ENCODE measurements at regions not wholly inside any gene's neighbourhood (a gene's known extent, or its start where the extent isn't known, plus 50 kb on each side); places are given as distances from the start of the nearest gene placed in this dataset.
"Not testable (repeated sequence)": the region's sequence is repeated elsewhere in the genome, so short reads cannot be mapped to it uniquely, and the experiment has no call there.

DNA sequence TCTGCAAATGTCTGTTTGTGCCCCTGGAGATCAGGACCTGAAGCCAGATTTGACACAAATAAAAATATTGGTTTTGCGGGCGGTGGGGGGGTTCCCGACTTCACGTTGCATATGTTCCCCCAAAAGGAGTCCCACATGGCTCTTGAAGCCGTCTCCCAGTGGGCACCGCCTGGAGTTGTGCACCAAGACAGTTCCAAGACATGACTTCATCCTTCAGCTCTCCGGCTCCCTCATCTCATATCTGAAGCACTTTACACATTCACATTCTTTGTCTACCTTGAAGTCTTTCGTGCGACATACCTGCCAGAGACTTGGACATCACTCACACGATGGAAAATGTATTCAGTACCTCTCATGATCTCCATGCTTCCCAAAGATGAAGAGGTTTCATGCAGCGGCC is 362.8 kb upstream of the FOXK1 start:
- no peak for FAIRE-seq

DNA sequence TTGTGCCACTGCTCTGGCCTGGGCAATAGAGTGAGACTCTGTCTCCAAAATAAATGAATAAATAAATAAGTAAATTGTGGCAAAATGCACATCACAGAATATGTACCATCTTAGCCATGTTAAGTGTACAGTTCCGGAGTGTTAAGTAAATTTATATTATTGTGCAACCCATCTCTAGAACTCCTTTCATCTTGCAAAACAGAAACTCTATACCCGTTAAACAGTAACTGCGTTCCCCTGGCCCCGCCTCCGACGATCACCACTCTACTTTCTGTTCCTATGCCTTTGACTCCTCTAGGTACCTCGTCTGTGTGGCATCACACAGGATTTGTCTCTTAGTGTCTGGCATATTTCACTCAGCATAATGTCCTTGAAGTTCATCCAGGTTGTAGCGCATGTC is 356.4 kb upstream of the FOXK1 start:
- no peak for FAIRE-seq

DNA sequence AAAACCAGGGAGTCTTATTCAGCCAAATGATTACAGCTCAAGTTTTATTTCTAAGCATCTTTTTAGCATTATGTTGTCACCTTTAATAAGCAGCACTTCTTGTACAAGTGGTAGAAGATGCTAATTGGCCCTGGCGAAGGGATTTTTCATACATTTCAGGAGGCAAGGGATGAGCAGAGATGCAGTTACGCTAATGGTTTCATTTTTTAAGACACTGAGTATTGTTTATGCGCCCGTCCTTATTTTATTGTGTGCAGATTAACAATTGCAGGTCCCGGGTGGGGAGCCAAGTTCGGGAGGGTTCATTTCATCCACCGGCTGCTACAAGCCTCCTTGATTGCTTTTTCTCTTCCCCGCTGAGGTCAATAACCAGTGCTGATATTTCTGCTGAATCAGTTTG is 350.4 kb upstream of the FOXK1 start:
- no peak for FAIRE-seq

DNA sequence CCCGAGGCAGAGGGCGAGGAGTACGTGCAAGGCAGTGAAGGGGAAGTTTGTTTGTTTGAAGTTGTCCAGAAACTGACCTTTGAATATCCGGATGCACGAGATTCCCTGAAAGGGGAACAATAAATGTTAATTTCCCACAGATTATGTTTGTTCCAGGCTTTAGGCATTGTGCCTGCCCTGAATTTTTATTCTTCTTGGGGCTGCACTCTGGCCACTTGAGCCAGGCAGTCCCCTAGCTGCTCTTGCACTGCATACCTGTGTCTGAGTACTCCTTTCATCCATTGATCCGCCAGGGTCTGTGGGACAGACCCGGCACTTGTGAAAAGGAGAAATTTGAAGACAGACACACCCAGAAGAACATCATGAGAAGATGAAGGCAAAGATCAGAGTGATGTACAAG is 343.5 kb upstream of the FOXK1 start:
- no peak for FAIRE-seq

DNA sequence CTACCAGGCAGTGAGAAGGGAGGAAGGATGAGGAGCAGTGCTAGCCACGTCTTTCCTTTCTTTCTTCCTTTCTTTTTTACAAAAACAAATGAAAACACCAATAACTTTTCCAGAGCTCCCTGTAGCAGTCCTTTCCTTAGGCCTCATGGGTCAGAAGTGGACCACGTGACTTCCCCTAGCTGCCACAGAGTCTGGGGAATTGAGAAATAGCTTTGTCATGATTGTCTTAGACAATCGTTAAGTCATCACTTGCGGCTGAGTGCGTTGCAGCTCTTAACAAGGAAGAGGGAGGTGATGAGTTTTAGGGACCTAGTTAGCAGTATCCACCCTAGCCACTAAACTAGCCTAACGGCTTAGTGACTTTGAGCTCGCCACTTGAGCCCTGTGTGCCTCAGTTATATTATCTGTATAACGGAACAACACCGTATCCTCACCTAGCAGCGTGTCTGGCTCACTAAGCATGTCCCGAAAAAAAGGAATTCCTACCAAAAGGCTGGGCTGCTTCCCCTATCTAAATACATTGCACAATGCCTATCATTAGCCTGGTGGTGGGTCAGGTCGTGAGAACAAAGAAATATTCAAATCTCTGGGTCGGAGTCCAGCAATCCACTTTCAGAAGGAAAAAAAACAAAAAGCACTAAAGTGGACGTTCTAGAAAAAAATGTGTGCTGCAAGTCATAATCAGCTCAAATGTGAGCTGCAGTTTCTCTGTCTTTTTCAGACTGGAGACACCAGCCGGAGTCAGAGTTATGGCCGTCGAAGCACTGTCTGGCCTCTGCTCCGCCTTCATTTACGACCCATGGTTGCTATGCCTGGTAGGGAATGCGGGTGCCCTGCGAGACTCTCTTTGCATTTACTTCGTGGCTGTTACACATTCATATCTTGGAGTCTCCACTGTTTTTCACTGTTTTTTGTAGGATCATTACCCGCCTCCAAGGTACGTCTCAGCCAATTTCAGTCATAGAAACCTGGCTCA is 338.5 kb upstream of the FOXK1 start:
- FAIRE-seq: no peak

DNA sequence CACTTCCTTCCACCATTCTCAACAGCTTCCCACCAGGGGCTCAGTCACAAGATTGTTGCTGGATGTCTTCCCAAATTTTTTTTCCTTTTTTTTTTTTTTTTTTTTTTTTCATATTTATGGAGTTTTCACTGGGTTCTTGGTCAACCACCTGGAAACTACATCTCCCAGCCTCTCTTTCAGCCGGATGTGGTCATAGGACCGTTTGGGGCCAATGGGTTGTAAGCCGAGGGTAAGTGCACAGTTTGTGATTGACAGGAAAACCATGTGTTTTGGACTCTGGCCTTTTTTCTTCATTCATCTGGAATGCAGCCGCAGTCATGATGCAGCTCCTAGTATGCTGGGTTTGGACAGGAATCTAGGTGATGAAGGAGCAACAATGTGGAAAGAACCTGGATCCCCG is 337.1 kb upstream of the FOXK1 start:
- no peak for FAIRE-seq

DNA sequence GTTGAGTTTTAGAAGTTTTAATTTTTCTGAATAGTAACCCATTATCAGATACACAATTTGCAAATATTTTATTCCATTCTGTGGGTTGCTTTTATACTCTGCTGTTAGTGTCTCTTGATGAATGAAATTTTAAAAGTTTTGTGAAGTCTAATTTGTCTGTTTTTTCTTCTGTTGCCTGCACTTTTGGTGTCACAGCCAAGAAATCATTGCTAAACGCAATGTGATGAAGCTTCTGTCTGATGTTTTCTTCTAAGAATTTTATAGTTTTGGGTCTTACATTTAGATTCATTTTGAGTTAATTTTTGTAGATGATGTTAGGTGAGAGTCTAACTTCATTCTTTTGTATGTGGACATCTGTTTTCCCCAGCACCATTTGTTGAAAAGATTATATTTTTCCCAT is 330.0 kb upstream of the FOXK1 start:
- FAIRE-seq: no peak

DNA sequence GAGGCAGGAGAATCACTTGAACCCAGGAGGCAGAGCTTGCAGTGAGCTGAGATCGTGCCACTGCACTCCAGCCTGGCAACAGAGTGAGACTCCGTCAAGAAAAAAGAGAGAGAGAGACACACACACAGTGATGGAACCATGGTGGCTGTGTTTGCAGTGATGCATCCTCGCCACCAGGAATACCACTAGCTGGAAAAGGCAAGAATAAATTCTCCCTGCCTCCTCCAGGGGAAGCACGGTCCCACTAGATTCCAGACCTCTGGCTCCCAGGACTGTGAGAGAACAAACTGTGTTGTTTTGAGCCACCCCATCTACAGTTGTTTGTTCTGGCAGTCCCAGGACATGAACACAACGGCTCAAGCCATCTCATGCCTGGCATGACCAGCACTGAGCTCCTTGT is 320.3 kb upstream of the FOXK1 start:
- FAIRE-seq: no peak

DNA sequence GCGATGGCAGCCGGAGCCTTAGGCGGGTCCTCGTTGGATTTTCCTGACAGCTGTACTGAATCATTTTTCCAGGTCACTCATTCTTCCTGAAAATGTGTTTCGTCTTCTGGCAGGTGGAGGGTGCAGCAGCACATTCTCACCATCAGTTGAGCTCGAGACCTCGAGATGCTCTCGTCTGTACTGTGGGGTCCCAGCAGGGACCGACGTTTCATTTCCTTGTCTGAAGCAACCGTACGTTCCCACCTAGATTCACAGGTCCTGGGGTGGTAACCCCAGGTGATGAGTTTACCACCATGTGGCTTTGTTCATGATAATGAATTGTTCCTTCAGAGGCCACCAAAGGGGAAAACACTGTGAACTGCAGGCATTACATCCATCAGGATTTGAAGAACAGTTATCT is 298.5 kb upstream of the FOXK1 start:
- no peak for FAIRE-seq

DNA sequence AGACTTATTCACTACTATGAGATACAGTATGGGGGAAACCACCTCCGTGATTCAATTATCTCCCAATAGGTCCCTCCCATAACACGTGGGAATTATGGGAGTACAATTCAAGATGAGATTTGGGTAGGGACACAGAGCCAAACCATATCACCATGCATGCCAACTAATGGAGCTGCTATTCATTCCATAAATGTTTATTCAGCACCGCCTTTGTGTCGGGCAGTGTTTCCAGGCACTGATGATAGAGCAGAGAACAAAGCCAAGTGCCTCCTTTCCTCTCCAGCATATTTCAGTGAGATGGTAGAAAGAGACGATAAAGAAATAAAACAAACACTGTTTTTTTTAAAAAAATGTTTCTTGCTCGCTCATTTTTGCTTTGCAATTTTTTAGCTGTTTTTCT is 295.9 kb upstream of the FOXK1 start:
- FAIRE-seq: no peak

DNA sequence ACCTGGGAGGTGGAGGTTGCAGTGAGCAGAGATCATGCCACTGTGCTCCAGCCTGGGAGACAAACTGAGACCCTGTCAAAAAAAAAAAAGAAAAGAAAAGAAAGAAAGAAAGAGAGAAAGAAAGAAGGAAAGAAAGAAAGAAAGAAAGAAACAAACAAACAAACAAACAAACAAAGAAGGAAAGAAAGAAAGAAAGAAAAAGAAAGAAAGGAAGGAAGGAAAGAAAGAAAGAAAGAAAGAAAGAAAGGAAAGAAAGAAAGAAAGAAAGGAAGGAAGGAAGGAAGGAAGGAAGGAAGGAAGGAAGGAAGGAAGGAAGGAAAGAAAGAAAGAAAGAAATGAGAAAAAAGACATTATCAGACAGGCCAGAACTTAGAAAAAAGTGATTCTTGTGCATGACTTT is 291.0 kb upstream of the FOXK1 start:
- FAIRE-seq: not testable (repeated sequence)

DNA sequence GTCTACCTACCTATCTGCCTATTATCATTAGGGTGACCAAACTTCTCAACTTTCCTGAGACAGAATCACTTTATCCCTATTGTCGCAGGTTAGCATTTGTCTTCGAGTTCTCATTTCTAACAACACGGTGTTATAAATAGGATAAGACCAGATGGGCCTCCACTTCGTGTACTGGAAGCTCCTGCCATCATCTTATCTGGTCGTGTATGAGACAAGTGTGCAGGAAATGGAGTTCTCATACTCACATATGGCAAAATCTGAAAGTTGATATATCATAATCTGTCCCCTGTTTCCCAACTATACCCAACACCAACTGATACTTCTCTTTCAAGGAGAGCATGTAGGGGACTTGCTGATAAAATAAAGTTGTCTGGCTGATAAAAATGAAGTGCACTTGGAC is 287.4 kb upstream of the FOXK1 start:
- no peak for FAIRE-seq

DNA sequence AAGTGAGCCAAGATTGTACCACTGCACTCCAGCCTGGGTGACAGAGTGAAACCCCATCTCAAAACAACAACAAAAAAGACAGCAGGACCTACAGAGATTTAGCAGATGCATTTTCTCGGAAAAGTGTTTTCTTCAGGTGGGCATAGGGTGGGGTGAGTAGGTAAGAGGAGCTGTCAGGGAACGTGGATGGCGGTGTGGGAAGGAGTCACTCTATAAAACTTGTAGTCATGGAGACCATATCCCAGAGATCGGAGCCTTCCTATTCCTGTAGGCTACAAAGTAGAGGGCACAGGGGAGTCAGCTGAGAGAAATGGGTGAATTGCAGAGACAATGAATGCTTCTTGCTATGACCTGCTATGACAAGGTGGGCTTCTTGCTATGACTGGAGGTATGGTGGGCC is 283.0 kb upstream of the FOXK1 start:
- FAIRE-seq: no peak

DNA sequence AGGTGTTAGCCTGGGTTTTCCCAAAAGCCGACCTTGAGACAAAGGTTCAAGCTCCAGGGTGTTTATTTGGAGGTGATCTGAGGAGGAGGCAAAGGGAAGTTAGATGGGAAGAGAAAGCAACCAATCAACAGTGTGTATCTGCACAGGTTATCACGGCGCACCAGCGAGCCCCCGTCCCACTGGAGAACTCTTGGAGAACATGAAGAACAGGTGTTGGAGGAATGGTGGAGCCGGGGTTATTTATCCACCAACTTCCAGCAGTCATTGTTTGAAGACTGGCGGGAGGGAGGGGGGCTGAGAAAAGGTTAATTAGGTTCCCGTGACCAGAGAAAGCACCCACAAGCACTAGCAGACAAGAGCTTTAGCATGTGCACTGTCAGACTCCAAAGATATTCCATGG is 282.5 kb upstream of the FOXK1 start:
- FAIRE-seq: no peak

DNA sequence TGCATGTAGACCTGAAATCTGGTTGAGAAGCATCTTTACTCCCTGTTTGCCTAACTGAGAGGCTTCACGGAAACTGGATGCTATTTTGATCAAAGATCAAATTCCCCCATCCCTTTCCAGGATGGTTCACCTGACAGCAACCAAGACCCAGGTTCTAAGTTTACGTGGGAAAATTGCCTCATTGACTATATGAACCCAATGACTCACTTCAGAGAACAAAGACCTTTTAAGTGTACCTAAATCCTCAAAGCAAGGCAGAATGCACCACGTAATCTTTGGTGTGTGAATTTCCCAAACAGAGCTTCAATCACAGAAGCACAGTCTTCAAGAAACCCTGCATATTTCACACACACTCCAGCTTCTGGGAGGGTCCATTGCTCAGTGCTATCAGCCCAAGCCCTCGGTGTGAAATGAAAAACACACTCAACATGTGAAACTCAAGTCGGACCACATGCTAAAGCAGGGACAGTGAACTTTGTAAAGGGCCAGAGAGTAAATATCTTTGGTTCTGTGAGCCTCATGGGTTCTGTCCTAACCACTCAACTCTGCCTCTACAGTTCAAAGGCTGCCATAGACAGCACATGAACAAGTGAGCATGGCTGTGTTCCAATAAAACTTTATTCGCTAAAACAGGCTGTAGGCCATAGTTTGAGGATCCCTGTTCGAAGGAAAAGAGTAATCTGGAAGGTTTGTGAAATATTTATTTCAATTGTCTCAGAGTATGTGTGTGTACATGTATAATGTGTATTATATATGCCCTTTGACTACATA is 275.6 kb upstream of the FOXK1 start:
- FAIRE-seq: no peak

DNA sequence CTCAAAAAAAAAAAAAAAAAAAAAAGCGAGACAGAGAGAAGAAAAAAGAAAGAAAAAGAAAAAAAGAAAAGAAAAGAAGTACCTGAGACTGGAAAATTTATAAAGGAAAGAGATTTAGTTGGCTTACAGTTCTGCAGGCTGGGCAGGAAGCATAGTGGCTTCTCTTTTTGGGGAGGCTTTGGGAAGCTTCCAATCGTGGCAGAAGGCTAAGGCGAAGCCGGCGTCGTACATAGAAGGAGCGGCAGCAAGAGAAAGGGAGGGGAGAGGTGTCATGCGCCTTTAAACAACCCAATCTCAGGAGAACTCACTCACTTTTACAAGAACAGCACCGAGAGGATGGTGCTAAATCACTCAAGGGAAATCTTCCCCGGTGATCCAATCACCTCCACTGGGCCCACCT is 272.1 kb upstream of the FOXK1 start:
- no peak for FAIRE-seq

DNA sequence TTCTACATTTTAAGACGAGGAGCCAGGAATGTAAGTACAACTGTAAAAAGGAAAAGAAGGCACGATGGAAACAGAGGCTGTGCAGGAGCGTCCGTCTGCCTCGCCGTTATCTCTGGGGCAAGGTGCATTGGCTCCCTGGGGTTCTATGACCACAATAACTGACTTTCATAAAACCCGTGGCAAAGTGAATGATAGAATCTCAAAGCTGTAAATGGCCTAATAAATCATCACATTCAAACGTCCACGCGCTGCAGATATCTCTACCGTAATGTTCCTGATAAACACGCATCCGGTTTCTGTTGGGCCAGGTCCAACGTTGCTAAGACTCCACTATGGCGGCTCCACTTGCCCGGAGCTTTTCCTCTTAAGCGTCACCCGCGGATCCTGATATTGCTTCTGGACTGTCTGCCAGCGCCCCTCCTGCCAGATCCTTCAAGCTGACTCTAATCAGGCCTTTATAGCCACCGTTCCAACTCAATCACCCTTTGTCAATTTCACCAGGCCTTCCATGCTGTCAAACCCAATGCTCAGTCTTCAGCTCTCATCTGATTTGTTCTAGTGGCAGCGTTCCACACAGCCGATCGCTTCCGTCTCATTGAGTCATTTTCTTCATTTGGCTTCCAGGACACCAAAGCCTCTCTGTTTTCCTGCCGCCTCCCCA is 265.6 kb upstream of the FOXK1 start:
- no peak for FAIRE-seq

DNA sequence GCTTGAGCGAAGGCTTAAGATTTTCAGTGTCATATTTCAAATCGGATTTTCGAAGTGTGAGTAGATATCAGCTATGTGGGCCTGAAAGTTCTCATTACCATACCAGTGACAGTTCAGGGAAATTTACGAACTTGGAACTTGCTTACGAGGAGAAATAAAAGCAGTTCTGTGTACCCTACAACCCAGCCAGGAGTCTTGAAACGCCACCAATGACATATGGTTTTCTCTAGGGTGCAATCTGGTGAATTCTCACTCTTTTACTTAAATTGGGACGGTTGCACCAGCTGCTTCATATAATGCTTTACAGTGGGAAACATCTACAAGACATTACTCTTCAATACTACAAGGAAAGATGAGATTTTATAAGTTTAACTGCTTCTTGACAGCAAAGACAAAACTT is 253.6 kb upstream of the FOXK1 start:
- no peak for FAIRE-seq

DNA sequence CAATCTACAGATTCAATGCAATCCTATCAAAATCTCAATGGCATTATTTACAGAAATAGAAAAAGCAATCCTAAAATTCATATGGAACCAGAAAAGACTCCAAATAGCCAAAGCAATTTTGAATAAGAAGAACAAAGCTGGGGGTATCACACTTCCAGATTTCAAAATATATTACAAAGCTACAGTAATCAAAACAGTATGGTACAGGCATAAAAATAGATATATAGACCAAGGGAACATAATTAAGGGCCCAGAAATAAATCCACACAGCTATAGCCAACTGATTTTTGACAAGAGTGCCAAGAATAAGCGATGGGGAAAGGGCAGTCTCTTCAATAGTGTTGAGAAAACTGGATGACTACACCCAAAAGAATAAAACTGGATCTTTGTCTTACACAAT is 251.9 kb upstream of the FOXK1 start:
- FAIRE-seq: no peak

DNA sequence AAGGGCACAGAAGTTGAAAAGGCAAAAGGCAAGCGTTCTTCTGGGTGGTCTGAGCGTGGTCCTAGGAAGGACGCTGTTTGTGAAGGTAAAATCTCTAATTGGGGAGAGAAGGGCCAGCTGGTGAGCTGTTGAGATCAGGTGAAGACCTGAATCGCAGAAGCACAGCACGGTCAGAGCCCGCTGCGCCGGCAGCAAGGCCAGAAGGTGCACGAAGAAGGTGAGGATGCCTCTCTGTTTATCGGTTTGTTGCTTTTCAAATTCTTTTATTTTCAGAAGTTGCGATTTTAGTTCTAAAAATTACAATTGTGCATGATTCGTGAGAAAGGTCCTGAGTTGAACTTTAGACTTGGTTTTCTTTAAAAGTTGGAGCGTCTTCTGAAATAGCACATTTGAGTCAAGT is 247.8 kb upstream of the FOXK1 start:
- FAIRE-seq: no peak

DNA sequence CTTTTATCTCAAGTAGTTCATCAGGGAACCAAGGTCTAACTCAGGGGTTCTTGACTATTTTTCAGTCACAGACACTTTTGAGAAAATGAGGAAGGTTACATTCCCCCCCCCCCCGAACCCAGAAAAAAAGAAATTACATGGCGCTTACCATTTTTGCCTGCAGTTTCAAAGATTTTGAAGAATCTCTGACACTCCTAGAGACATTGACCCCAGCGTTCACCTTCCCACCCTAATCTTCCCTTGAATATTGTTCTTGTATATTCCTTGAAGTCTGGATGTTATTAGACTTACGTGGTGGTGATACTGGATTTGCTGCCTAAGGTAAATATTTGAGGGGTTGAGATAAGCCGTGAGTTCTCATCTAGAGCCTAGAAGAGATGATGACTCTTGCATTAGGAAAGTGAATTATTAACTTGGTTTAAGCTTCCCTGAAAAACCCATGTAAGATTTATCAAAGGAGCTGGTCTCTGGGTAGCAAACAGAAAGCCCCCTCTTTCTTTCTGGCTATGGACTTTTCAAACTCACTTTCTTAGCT is 245.7 kb upstream of the FOXK1 start:
- no peak for FAIRE-seq

DNA sequence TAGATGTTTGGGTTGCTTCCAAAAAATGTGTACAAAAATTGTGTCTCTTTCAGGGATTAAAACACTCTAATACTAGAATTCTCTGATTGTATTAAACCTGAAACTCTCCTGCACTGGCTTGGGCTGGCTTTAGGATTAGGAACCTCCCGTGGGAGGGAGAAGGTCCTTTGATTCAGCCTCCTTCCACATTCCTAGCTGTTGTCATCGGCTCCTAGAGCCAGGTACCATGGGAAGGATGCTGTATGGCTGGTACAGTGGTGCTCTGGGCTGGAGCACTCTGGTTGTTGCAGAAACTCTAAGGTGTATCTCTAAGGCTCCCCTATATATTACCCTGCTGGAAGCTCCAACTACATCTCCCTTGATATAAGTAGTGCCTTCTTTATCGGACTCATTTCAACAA is 245.2 kb upstream of the FOXK1 start:
- FAIRE-seq: no peak

DNA sequence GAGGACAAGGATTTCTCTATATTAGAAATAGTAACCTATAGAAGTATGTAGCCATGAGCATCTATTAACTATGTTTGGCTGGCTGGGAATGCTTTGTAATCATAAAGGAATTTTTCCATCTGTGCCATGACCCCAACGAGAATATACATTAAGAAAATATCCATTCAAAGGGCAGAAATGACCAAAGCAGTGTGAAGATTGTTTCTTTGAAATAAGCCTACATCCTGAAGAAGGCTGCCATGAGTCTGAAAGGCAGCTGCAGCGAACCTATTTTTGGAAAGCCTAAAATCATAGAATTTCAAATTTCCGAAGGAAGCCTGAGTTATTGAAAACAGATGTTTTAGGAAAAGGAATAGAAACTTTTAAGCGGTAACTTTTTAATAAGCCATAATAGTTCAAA is 244.2 kb upstream of the FOXK1 start:
- no peak for FAIRE-seq
